ENCODE measurements at regions not wholly inside any gene's neighbourhood (a gene's known extent, or its start where the extent isn't known, plus 50 kb on each side); places are given as distances from the start of the nearest gene placed in this dataset.

- ATAC-seq, result no peak
Observed at GRCh38 chr20:8960241-8960640, 108.6 kb upstream of the PLCB4 start.

GRCh38 chr20:8963330-8963729 is 105.6 kb upstream of the PLCB4 start:
- no peaks in the 10 kb centered on the region for H3K36me3 ChIP-seq (ENCODE audit: low read depth, low read length)
- intact Hi-C loops (cut with micrococcal nuclease), result no loop called here
- H3K4me3 ChIP-seq (ENCODE audit: low read length), result no peak overlapping the region
- no peaks in the 10 kb centered on the region for H3K9me2 ChIP-seq (replicated peaks; ENCODE audit: low read length)
- no peak overlapping the region for H3K9ac ChIP-seq (ENCODE audit: low read length)
- no peak for DNase-seq
- H3K4me2 ChIP-seq (ENCODE audit: low read length), result no peak overlapping the region
- ATAC-seq, result no peak
- no peak for TF ChIP-seq EZH2phosphoT487 (IDR thresholded peaks at IDR 0.05; ENCODE audit: borderline replicate concordance, low read length)
- no peak for TF ChIP-seq EZH2 (IDR thresholded peaks at IDR 0.05; ENCODE audit: low read length, unreplicated experiment)
- TF ChIP-seq CTCF (conservative IDR thresholded peaks at IDR 0.05; ENCODE audit: low read depth, low read length), result no peak
- no TSS peak for BruUV-seq (replicated peaks)
- H3K27ac ChIP-seq (ENCODE audit: low read length), result no peak overlapping the region
- POLR2A ChIA-PET (ENCODE audit: unreplicated experiment), result no interaction called here
- no peaks in the 10 kb centered on the region for H3K9me3 ChIP-seq (ENCODE audit: low read length)
- H3K4me1 ChIP-seq (ENCODE audit: insufficient read depth, low read length), result peaks cover 12% of the 10 kb centered on the region
- no peaks in the 10 kb centered on the region for H3K79me2 ChIP-seq (ENCODE audit: low read length)
- H3K27me3 ChIP-seq (ENCODE audit: low read length), result no peaks in the 10 kb centered on the region
- H2AFZ ChIP-seq (ENCODE audit: low read length), result no peak overlapping the region
- no peaks in the 10 kb centered on the region for H3F3A ChIP-seq (ENCODE audit: low read length, unreplicated experiment)
- CTCF ChIA-PET, result interaction anchor here (0.6 kb wide), 1 partner anchor 10 kb away, joined by 10 read pairs; no protein-coding TSS in a partner anchor
- H4K20me1 ChIP-seq (ENCODE audit: low read length), result no peaks in the 10 kb centered on the region

More at GRCh38 chr20:8960241-8960640, 108.6 kb upstream of the PLCB4 start:
- H3K9me3 ChIP-seq (ENCODE audit: low read length), result no peaks in the 10 kb centered on the region
- H3K4me1 ChIP-seq (ENCODE audit: insufficient read depth, low read length), result peaks cover 10% of the 10 kb centered on the region
- ChIA-PET POLR2A (ENCODE audit: unreplicated experiment) (no interaction called here), CTCF (no interaction called here)
- DNase-seq, result no peak
- no peaks in the 10 kb centered on the region for H4K20me1 ChIP-seq (ENCODE audit: low read length)
- H2AFZ ChIP-seq (ENCODE audit: low read length), result no peak overlapping the region
- no peak overlapping the region for H3K4me2 ChIP-seq (ENCODE audit: low read length)
- no peaks in the 10 kb centered on the region for H3K79me2 ChIP-seq (ENCODE audit: low read length)
- BruUV-seq (replicated peaks), result no TSS peak
- no peak overlapping the region for H3K4me3 ChIP-seq (ENCODE audit: low read length)
- no peak overlapping the region for H3K9ac ChIP-seq (ENCODE audit: low read length)
- H3K27ac ChIP-seq (ENCODE audit: low read length), result no peak overlapping the region
- H3K36me3 ChIP-seq (ENCODE audit: low read depth, low read length), result no peaks in the 10 kb centered on the region
- intact Hi-C loops (cut with micrococcal nuclease), result no loop called here
- H3F3A ChIP-seq (ENCODE audit: low read length, unreplicated experiment), result no peaks in the 10 kb centered on the region
- H3K9me2 ChIP-seq (replicated peaks; ENCODE audit: low read length), result no peaks in the 10 kb centered on the region
- no peaks in the 10 kb centered on the region for H3K27me3 ChIP-seq (ENCODE audit: low read length)
- TF ChIP-seq EZH2phosphoT487 (IDR thresholded peaks at IDR 0.05; ENCODE audit: borderline replicate concordance, low read length) (no peak), CTCF (conservative IDR thresholded peaks at IDR 0.05; ENCODE audit: low read depth, low read length) (no peak), EZH2 (IDR thresholded peaks at IDR 0.05; ENCODE audit: low read length, unreplicated experiment) (no peak)

- H3K27ac ChIP-seq (ENCODE audit: low read length), result no peak overlapping the region
- no peak overlapping the region for H3K9ac ChIP-seq (ENCODE audit: low read length)
- no peaks in the 10 kb centered on the region for H3K79me2 ChIP-seq (ENCODE audit: low read length)
- H3K9me3 ChIP-seq (ENCODE audit: low read length), result no peaks in the 10 kb centered on the region
- H2AFZ ChIP-seq (ENCODE audit: low read length), result peak overlapping the region; percentile 44; the same call in 1 of the 2 replicates
- no peaks in the 10 kb centered on the region for H3K27me3 ChIP-seq (ENCODE audit: low read length)
- intact Hi-C loops (cut with micrococcal nuclease), result no loop called here
- peak; percentile 51 for DNase-seq
- no peak for TF ChIP-seq CTCF (conservative IDR thresholded peaks at IDR 0.05; ENCODE audit: low read depth, low read length)
- H3K4me1 ChIP-seq (ENCODE audit: insufficient read depth, low read length), result peaks cover 12% of the 10 kb centered on the region
- no TSS peak for BruUV-seq (replicated peaks)
- H4K20me1 ChIP-seq (ENCODE audit: low read length), result no peaks in the 10 kb centered on the region
- ATAC-seq, result peak; percentile 74
- H3K4me2 ChIP-seq (ENCODE audit: low read length), result peak overlapping the region; percentile 16; the same call in 1 of the 2 replicates
- no peak overlapping the region for H3K4me3 ChIP-seq (ENCODE audit: low read length)
- CTCF ChIA-PET, result interaction anchor here (0.5 kb wide), 1 partner anchor 251 kb away, joined by 5 read pairs; no protein-coding TSS in a partner anchor
- H3K9me2 ChIP-seq (replicated peaks; ENCODE audit: low read length), result no peaks in the 10 kb centered on the region
- no peaks in the 10 kb centered on the region for H3F3A ChIP-seq (ENCODE audit: low read length, unreplicated experiment)
- no peaks in the 10 kb centered on the region for H3K36me3 ChIP-seq (ENCODE audit: low read depth, low read length)
- POLR2A ChIA-PET (ENCODE audit: unreplicated experiment), result interaction anchor here (0.6 kb wide), 1 partner anchor 136 kb away, joined by 15 read pairs; no protein-coding TSS in a partner anchor
Observed at GRCh38 chr20:8964959-8965562, 103.8 kb upstream of the PLCB4 start.
